ENCODE measurements at regions not wholly inside any gene's neighbourhood (a gene's known extent, or its start where the extent isn't known, plus 50 kb on each side); places are given as distances from the start of the nearest gene placed in this dataset.

GRCh38 chr2:180695586-180696401 lies 284.6 kb upstream of the UBE2E3 start:
- no peaks in the 10 kb centered on the region; the same call in 1 of the 2 replicates for H3K4me1 ChIP-seq (ENCODE audit: control insufficient read depth, insufficient read depth, low read length)
- no peaks in the 10 kb centered on the region for H3K9me3 ChIP-seq (ENCODE audit: control insufficient read depth, insufficient read depth, low read depth, low read length)
- ChIA-PET POLR2A (no interaction called here), CTCF (no interaction called here)
- H3K4me3 ChIP-seq (ENCODE audit: low read depth, low read length), result no peak overlapping the region
- no peaks in the 10 kb centered on the region for H3K36me3 ChIP-seq (ENCODE audit: control insufficient read depth in 2 of 2, insufficient read depth in 1 of 2, low read length in 2 of 2)
- no peak for TF ChIP-seq ZNF629 (tag by site-specific recombination; IDR thresholded peaks at IDR 0.05)
- TF ChIP-seq PRDM6 (tag by site-specific recombination; IDR thresholded peaks at IDR 0.05), result peak; percentile 17; the same call in 1 of the 2 replicates
- H3K27ac ChIP-seq (ENCODE audit: extremely low read depth, low read depth, low read length), result no peak overlapping the region

GRCh38 chr2:180694445-180695421 lies 285.7 kb upstream of the UBE2E3 start:
- Histone ChIP-seq H3K27ac (ENCODE audit: extremely low read depth, low read depth, low read length) (no peak overlapping the region), H3K9me3 (ENCODE audit: control insufficient read depth, insufficient read depth, low read depth, low read length) (no peaks in the 10 kb centered on the region), H3K4me1 (ENCODE audit: control insufficient read depth, insufficient read depth, low read length) (no peaks in the 10 kb centered on the region; the same call in 1 of the 2 replicates), H3K36me3 (ENCODE audit: control insufficient read depth in 2 of 2, insufficient read depth in 1 of 2, low read length in 2 of 2) (no peaks in the 10 kb centered on the region), H3K4me3 (ENCODE audit: low read depth, low read length) (no peak overlapping the region)
- CTCF ChIA-PET, result interaction anchor here (0.6 to 0.7 kb wide), 4 partner anchors 148 to 287 kb away, joined by 3 to 5 read pairs (median 3); no protein-coding TSS in a partner anchor
- POLR2A ChIA-PET, result no interaction called here
- TF ChIP-seq GFI1B (tag by site-specific recombination; IDR thresholded peaks at IDR 0.05) (no peak), KLF17 (tag by site-specific recombination; IDR thresholded peaks at IDR 0.05) (no peak), ZBTB20 (tag by site-specific recombination; IDR thresholded peaks at IDR 0.05) (no peak), ZNF398 (tag by site-specific recombination; IDR thresholded peaks at IDR 0.05) (no peak), ZNF777 (tag by site-specific recombination; IDR thresholded peaks at IDR 0.05; ENCODE audit: borderline replicate concordance) (no peak), ZNF184 (tag by site-specific recombination; IDR thresholded peaks at IDR 0.05) (no peak), ZNF211 (tag by site-specific recombination; IDR thresholded peaks at IDR 0.05; ENCODE audit: low read depth) (no peak), ZNF610 (tag by site-specific recombination; IDR thresholded peaks at IDR 0.05; ENCODE audit: borderline replicate concordance) (no peak), ZNF521 (tag by site-specific recombination; IDR thresholded peaks at IDR 0.05) (no peak), ZNF510 (tag by site-specific recombination; IDR thresholded peaks at IDR 0.05; ENCODE audit: insufficient replicate concordance) (no peak), ZNF785 (tag by site-specific recombination; IDR thresholded peaks at IDR 0.05) (no peak), ZNF391 (tag by site-specific recombination; IDR thresholded peaks at IDR 0.05; ENCODE audit: borderline replicate concordance, low read depth) (no peak), ZNF311 (tag by site-specific recombination; IDR thresholded peaks at IDR 0.05; ENCODE audit: borderline replicate concordance) (no peak), GLI4 (tag by site-specific recombination; IDR thresholded peaks at IDR 0.05) (no peak), REPIN1 (tag by site-specific recombination; IDR thresholded peaks at IDR 0.05; ENCODE audit: low read depth) (no peak), ZBTB11 (tag by site-specific recombination; conservative IDR thresholded peaks at IDR 0.05; ENCODE audit: low read depth) (no peak)
- TF ChIP-seq, protein P1, sequence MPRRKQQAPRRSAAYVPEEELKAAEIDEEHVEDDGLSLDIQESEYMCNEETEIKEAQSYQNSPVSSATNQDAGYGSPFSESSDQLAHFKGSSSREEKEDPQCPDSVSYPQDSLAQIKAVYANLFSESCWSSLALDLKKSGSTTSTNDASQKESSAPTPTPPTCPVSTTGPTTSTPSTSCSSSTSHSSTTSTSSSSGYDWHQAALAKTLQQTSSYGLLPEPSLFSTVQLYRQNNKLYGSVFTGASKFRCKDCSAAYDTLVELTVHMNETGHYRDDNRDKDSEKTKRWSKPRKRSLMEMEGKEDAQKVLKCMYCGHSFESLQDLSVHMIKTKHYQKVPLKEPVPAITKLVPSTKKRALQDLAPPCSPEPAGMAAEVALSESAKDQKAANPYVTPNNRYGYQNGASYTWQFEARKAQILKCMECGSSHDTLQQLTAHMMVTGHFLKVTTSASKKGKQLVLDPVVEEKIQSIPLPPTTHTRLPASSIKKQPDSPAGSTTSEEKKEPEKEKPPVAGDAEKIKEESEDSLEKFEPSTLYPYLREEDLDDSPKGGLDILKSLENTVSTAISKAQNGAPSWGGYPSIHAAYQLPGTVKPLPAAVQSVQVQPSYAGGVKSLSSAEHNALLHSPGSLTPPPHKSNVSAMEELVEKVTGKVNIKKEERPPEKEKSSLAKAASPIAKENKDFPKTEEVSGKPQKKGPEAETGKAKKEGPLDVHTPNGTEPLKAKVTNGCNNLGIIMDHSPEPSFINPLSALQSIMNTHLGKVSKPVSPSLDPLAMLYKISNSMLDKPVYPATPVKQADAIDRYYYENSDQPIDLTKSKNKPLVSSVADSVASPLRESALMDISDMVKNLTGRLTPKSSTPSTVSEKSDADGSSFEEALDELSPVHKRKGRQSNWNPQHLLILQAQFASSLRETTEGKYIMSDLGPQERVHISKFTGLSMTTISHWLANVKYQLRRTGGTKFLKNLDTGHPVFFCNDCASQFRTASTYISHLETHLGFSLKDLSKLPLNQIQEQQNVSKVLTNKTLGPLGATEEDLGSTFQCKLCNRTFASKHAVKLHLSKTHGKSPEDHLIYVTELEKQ (tag by site-specific recombination; IDR thresholded peaks at IDR 0.05; ENCODE audit: borderline replicate concordance), result no peak
